HEK293 (cell line): ENCODE measurements at regions not wholly inside any gene's neighbourhood (a gene's known extent, or its start where the extent isn't known, plus 50 kb on each side); places are given as distances from the start of the nearest gene placed in this dataset.

Experiments used
- CTCF ChIA-PET: fragments of 350-600 bp; formaldehyde crosslinking; extraction: SDS; loops from one replicate; lab custom pipeline; 2021; ENCODE audit warnings: antibody characterized with exemption; lab: Yijun Ruan, JAX
- POLR2A ChIA-PET: fragments of 300-600 bp; formaldehyde crosslinking; extraction: SDS; loops from one replicate; lab custom pipeline; 2020; ENCODE audit warnings: antibody characterized with exemption, inconsistent platforms; lab: Yijun Ruan, JAX
- H3K27ac ChIP-seq: fragments of 200-500 bp; sonication (Bioruptor generic); 2 replicates; pipeline ENCODE4 v1.5.1; 2014; ENCODE audit warnings: low read depth, low read length, control low read depth, inconsistent platforms; ENCODE audit errors: extremely low read depth
- H3K36me3 ChIP-seq, 2 experiments: fragments of 200-500 bp in 1 of 2; sonication (Bioruptor generic) in 1 of 2; 1 replicate in 1 of 2; 2 replicates in 1 of 2; pipeline ENCODE4 v1.5.1; 2014 to 2017; ENCODE audit warnings: inconsistent platforms in 2 of 2, low read length in 2 of 2; ENCODE audit not compliant: control insufficient read depth in 2 of 2, insufficient read depth in 1 of 2
- H3K4me1 ChIP-seq: fragments of 200-500 bp; sonication (Bioruptor generic); 2 replicates; pipeline ENCODE4 v1.5.1; 2014; ENCODE audit warnings: mild to moderate bottlenecking, low read length, inconsistent platforms; ENCODE audit not compliant: control insufficient read depth, insufficient read depth
- H3K4me3 ChIP-seq: 2 replicates; pipeline ENCODE4 v1.5.1; 2011; ENCODE audit warnings: low read depth, mild to moderate bottlenecking, control low read depth, low read length, moderate library complexity
- H3K9me3 ChIP-seq: fragments of 200-500 bp; sonication (Bioruptor generic); 2 replicates; pipeline ENCODE4 v1.5.1; 2014; ENCODE audit warnings: low read depth, low read length, inconsistent platforms; ENCODE audit not compliant: control insufficient read depth, insufficient read depth
- ATF2 ChIP-seq: fragments of 450-650 bp; formaldehyde crosslinking; IDR thresholded peaks from 2 replicates; pipeline ENCODE4 v1.5.1; 2016; ENCODE audit warnings: missing biosample characterization, missing genetic modification characterization, low read depth
- FEZF1 ChIP-seq: fragments of 450-650 bp; formaldehyde crosslinking; IDR thresholded peaks from 2 replicates; pipeline ENCODE4 v1.5.1; 2016; ENCODE audit warnings: missing biosample characterization, missing genetic modification characterization
- GLIS1 ChIP-seq: fragments of 450-650 bp; formaldehyde crosslinking; IDR thresholded peaks from 2 replicates; pipeline ENCODE4 v1.5.1; 2016; ENCODE audit warnings: missing biosample characterization, missing genetic modification characterization
- GLIS2 ChIP-seq: fragments of 450-650 bp; formaldehyde crosslinking; IDR thresholded peaks from 2 replicates; pipeline ENCODE4 v1.5.1; 2016; ENCODE audit warnings: missing biosample characterization, missing genetic modification characterization
- KLF10 ChIP-seq: fragments of 450-650 bp; IDR thresholded peaks from 2 replicates; pipeline ENCODE4 v1.5.1; 2018; ENCODE audit warnings: missing biosample characterization, mild to moderate bottlenecking, missing genetic modification characterization
- KLF16 ChIP-seq: fragments of 450-650 bp; formaldehyde crosslinking; IDR thresholded peaks from 2 replicates; pipeline ENCODE4 v1.5.1; 2017; ENCODE audit warnings: missing biosample characterization, missing genetic modification characterization
- MYNN ChIP-seq: fragments of 450-650 bp; formaldehyde crosslinking; IDR thresholded peaks from 2 replicates; pipeline ENCODE4 v1.5.1; 2016; ENCODE audit warnings: missing biosample characterization, missing genetic modification characterization, borderline replicate concordance
- MZF1 ChIP-seq: fragments of 450-650 bp; formaldehyde crosslinking; IDR thresholded peaks from 2 replicates; pipeline ENCODE4 v1.5.1; 2017; ENCODE audit warnings: missing biosample characterization, missing genetic modification characterization, borderline replicate concordance
- PRDM6 ChIP-seq: fragments of 450-650 bp; formaldehyde crosslinking; IDR thresholded peaks from 2 replicates; pipeline ENCODE4 v1.5.1; 2017; ENCODE audit warnings: missing biosample characterization, missing genetic modification characterization
- SALL2 ChIP-seq: fragments of 450-650 bp; formaldehyde crosslinking; IDR thresholded peaks from 2 replicates; pipeline ENCODE4 v1.5.0; 2017; ENCODE audit warnings: missing biosample characterization, mild to moderate bottlenecking, missing genetic modification characterization, borderline replicate concordance
- YY1 ChIP-seq: fragments of 450-650 bp; formaldehyde crosslinking; IDR thresholded peaks from 2 replicates; pipeline ENCODE4 v1.5.1; 2018; ENCODE audit warnings: missing biosample characterization, missing genetic modification characterization
- ZBTB48 ChIP-seq: fragments of 450-650 bp; formaldehyde crosslinking; IDR thresholded peaks from 2 replicates; pipeline ENCODE4 v1.5.1; 2016; ENCODE audit warnings: missing biosample characterization, missing genetic modification characterization
- ZBTB7A ChIP-seq: fragments of 450-650 bp; formaldehyde crosslinking; IDR thresholded peaks from 2 replicates; pipeline ENCODE4 v1.5.1; 2016; ENCODE audit warnings: low read depth, missing biosample characterization, missing genetic modification characterization
- ZBTB8A ChIP-seq: fragments of 450-650 bp; formaldehyde crosslinking; IDR thresholded peaks from 2 replicates; pipeline ENCODE4 v1.5.1; 2016; ENCODE audit warnings: missing biosample characterization, missing genetic modification characterization
- ZNF10 ChIP-seq: fragments of 450-650 bp; formaldehyde crosslinking; IDR thresholded peaks from 2 replicates; pipeline ENCODE4 v1.5.1; 2017; ENCODE audit warnings: missing biosample characterization, missing genetic modification characterization
- ZNF169 ChIP-seq: fragments of 450-650 bp; formaldehyde crosslinking; IDR thresholded peaks from 2 replicates; pipeline ENCODE4 v1.5.1; 2016; ENCODE audit warnings: missing biosample characterization, missing genetic modification characterization
- ZNF174 ChIP-seq: fragments of 450-650 bp; formaldehyde crosslinking; IDR thresholded peaks from 2 replicates; pipeline ENCODE4 v1.5.0; 2017; ENCODE audit warnings: missing biosample characterization, mild to moderate bottlenecking, missing genetic modification characterization
- ZNF23 ChIP-seq: fragments of 450-650 bp; formaldehyde crosslinking; IDR thresholded peaks from 2 replicates; pipeline ENCODE4 v1.5.1; 2016; ENCODE audit warnings: missing biosample characterization, missing genetic modification characterization, borderline replicate concordance
- ZNF350 ChIP-seq: fragments of 450-650 bp; formaldehyde crosslinking; IDR thresholded peaks from 2 replicates; pipeline ENCODE4 v1.5.0; 2017; ENCODE audit warnings: missing biosample characterization, mild to moderate bottlenecking, missing genetic modification characterization
- ZNF501 ChIP-seq: fragments of 450-650 bp; formaldehyde crosslinking; IDR thresholded peaks from 2 replicates; pipeline ENCODE4 v1.5.1; 2016; ENCODE audit warnings: missing biosample characterization, missing genetic modification characterization
- ZNF645 ChIP-seq: fragments of 450-650 bp; formaldehyde crosslinking; IDR thresholded peaks from 2 replicates; pipeline ENCODE4; 2016; ENCODE audit warnings: missing biosample characterization, missing genetic modification characterization
- ZNF658 ChIP-seq: fragments of 450-650 bp; formaldehyde crosslinking; IDR thresholded peaks from 2 replicates; pipeline ENCODE4; 2016; ENCODE audit warnings: missing biosample characterization, missing genetic modification characterization
- ZNF707 ChIP-seq: fragments of 450-650 bp; formaldehyde crosslinking; IDR thresholded peaks from 2 replicates; pipeline ENCODE4 v1.5.1; 2016; ENCODE audit warnings: missing biosample characterization, missing genetic modification characterization
- ZNF76 ChIP-seq: fragments of 450-650 bp; formaldehyde crosslinking; IDR thresholded peaks from 2 replicates; pipeline ENCODE4; 2016; ENCODE audit warnings: low read depth, missing biosample characterization, missing genetic modification characterization, borderline replicate concordance
- ZNF785 ChIP-seq: fragments of 450-650 bp; formaldehyde crosslinking; IDR thresholded peaks from 2 replicates; pipeline ENCODE4 v1.5.1; 2016; ENCODE audit warnings: missing biosample characterization, missing genetic modification characterization
- ZNF830 ChIP-seq: fragments of 450-650 bp; IDR thresholded peaks from 2 replicates; pipeline ENCODE4 v1.5.0; 2018; ENCODE audit warnings: missing biosample characterization, missing genetic modification characterization, low read depth, mild to moderate bottlenecking, moderate library complexity
- TF ChIP-seq, protein P1 (sequence below): fragments of 450-650 bp; formaldehyde crosslinking; IDR thresholded peaks from 2 replicates; pipeline ENCODE4 v1.5.1; 2016; ENCODE audit warnings: missing biosample characterization, missing genetic modification characterization
- TF ChIP-seq, protein P2 (sequence below): fragments of 450-650 bp; formaldehyde crosslinking; IDR thresholded peaks from 2 replicates; pipeline ENCODE4 v1.5.1; 2016; ENCODE audit warnings: missing biosample characterization, missing genetic modification characterization

DNA sequence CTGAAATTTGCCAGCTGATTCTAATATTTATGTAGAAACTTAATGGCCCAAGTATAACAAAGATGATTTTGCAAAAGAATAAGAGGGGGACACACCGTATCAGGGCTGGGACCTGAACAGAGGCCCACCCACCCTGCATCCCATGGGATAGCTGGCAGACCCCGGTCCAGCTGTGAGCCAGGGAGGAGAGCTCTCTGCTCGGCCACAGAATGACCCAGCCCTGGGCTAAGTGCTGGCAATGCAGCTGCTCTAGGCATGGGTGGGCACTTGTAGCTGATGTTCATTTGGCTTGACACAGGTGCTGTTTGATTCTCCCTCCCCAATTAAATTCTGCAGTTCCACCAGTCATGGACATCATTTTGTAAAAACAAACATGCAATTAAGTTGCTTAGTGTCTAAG, 522.8 kb upstream of the RAB6C start (continued):
- TF ChIP-seq ZNF169 (tag by site-specific recombination), result no peak
- no peak for TF ChIP-seq ZNF10 (tag by site-specific recombination)
- TF ChIP-seq ZBTB48 (tag by site-specific recombination), result no peak
- no peak for TF ChIP-seq ZNF350 (tag by site-specific recombination)
- no peak for TF ChIP-seq ZNF645
- TF ChIP-seq PRDM6 (tag by site-specific recombination), result no peak
- TF ChIP-seq ZNF707 (tag by site-specific recombination), result no peak

GRCh38 chr2:129457277-129457818, 522.1 kb upstream of the RAB6C start:
- TF ChIP-seq ATF2 (tag by site-specific recombination) (no peak), ZBTB8A (tag by site-specific recombination) (no peak), ZNF785 (tag by site-specific recombination) (no peak), YY1 (tag by site-specific recombination) (no peak), ZNF23 (tag by site-specific recombination) (no peak), ZNF658 (no peak), ZBTB7A (tag by site-specific recombination) (no peak)
- Histone ChIP-seq H3K27ac (no peak overlapping the region), H3K4me3 (no peak overlapping the region), H3K36me3 (no peaks in the 10 kb centered on the region), H3K9me3 (no peaks in the 10 kb centered on the region), H3K4me1 (no peaks in the 10 kb centered on the region)
- ChIA-PET CTCF (interaction anchor here (0.6 kb wide), 1 partner anchor 472 kb away, joined by 3 read pairs; no protein-coding TSS in a partner anchor), POLR2A (no interaction called here)

- ChIA-PET POLR2A (no interaction called here), CTCF (interaction anchor here (0.7 kb wide), 1 partner anchor 1363 kb away, joined by 3 read pairs; no protein-coding TSS in a partner anchor)
- TF ChIP-seq GLIS1 (tag by site-specific recombination) (no peak), ZNF501 (tag by site-specific recombination) (no peak), SALL2 (tag by site-specific recombination) (no peak), FEZF1 (tag by site-specific recombination) (no peak), KLF16 (no peak), KLF10 (no peak), MZF1 (no peak), ZNF658 (no peak), GLIS2 (tag by site-specific recombination) (no peak), ZNF830 (no peak), MYNN (tag by site-specific recombination) (no peak), ZNF174 (no peak), ZNF76 (tag by site-specific recombination) (no peak)
- TF ChIP-seq, protein P1, sequence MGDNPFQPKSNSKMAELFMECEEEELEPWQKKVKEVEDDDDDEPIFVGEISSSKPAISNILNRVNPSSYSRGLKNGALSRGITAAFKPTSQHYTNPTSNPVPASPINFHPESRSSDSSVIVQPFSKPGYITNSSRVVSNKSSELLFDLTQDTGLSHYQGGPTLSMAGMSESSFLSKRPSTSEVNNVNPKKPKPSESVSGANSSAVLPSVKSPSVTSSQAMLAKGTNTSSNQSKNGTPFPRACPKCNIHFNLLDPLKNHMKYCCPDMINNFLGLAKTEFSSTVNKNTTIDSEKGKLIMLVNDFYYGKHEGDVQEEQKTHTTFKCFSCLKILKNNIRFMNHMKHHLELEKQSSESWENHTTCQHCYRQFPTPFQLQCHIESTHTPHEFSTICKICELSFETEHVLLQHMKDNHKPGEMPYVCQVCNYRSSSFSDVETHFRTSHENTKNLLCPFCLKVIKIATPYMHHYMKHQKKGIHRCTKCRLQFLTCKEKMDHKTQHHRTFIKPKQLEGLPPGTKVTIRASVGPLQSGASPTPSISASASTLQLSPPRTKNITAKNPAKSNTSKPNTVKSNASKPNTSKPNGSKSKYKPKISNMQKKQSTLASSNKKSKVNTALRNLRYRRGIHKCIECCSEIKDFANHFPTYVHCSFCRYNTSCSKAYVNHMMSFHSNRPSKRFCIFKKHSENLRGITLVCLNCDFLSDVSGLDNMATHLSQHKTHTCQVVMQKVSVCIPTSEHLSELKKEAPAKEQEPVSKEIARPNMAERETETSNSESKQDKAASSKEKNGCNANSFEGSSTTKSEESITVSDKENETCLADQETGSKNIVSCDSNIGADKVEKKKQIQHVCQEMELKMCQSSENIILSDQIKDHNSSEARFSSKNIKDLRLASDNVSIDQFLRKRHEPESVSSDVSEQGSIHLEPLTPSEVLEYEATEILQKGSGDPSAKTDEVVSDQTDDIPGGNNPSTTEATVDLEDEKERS, result no peak
- TF ChIP-seq, protein P2, sequence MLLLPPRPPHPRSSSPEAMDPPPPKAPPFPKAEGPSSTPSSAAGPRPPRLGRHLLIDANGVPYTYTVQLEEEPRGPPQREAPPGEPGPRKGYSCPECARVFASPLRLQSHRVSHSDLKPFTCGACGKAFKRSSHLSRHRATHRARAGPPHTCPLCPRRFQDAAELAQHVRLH (tag by site-specific recombination), result no peak
Measured at GRCh38 chr2:129458006-129458405, 521.5 kb upstream of the RAB6C start.

More at GRCh38 chr2:129458006-129458405, 521.5 kb upstream of the RAB6C start:
- H3K9me3 ChIP-seq, result no peaks in the 10 kb centered on the region
- H3K4me1 ChIP-seq, result no peaks in the 10 kb centered on the region
- no peak overlapping the region for H3K4me3 ChIP-seq
- H3K36me3 ChIP-seq, result no peaks in the 10 kb centered on the region
- H3K27ac ChIP-seq, result no peak overlapping the region
